Endothelial cell of umbilical vein (primary cell): ENCODE measurements at regions not wholly inside any gene's neighbourhood (a gene's known extent, or its start where the extent isn't known, plus 50 kb on each side); places are given as distances from the start of the nearest gene placed in this dataset.

Experiments used
- BruUV-seq: library from RNA; stranded (reverse); fragments of 400-500 nt; replicated peaks from 2 replicates; lab custom pipeline; 2021; lab: Mats Ljungman, UMichigan
- CTCF ChIA-PET: fragments of 300-600, 350-600 bp; sonication (Branson Sonifier 250); formaldehyde crosslinking; loops from one replicate; lab custom pipeline; 2021; ENCODE audit warnings: antibody characterized with exemption, inconsistent platforms; lab: Charles Lee
- POLR2A ChIA-PET: fragments of 300-600, 350-600 bp; sonication (Branson Sonifier 250); formaldehyde crosslinking; loops from one replicate; lab custom pipeline; 2021; ENCODE audit warnings: antibody characterized with exemption, inconsistent platforms; lab: Charles Lee
- DNase-seq: peaks from one replicate; pipeline ENCODE4 v3.0.0-alpha.2; 2011; ENCODE audit warnings: low read depth, low spot score
- FAIRE-seq: peaks from 2 replicates; lab custom pipeline; 2011; peaks lifted over from hg19 to GRCh38; lab: Jason Lieb, UNC
- H2AFZ ChIP-seq: 2 replicates; pipeline ENCODE4 v1.6.0; 2012; ENCODE audit warnings: low read depth, low read length, control low read depth, inconsistent platforms
- H3K27ac ChIP-seq: 2 replicates; pipeline ENCODE4 v1.5.1; 2011; ENCODE audit warnings: low read depth, mild to moderate bottlenecking, control low read depth, low read length, moderate library complexity; ENCODE audit not compliant: insufficient read depth
- H3K27me3 ChIP-seq, 2 experiments: 2 replicates each; pipeline versions ENCODE4 v1.6.0 to v1.6.1; 2011; ENCODE audit warnings: low read length in 2 of 2, mixed read lengths in 1 of 2; ENCODE audit not compliant: control insufficient read depth in 2 of 2, insufficient read depth in 2 of 2
- H3K36me3 ChIP-seq, 2 experiments: 2 replicates in 1 of 2; 3 replicates in 1 of 2; pipeline ENCODE4 v1.5.1; 2011; ENCODE audit warnings: low read length in 2 of 2, mild to moderate bottlenecking in 1 of 2, moderate library complexity in 1 of 2; ENCODE audit not compliant: control insufficient read depth in 2 of 2, insufficient read depth in 2 of 2; ENCODE audit errors: extremely low read depth in 1 of 2
- H3K4me1 ChIP-seq: 3 replicates; pipeline ENCODE4 v1.5.1; 2011; ENCODE audit warnings: mild to moderate bottlenecking, low read length; ENCODE audit not compliant: control insufficient read depth, insufficient read depth; ENCODE audit errors: extremely low read depth
- H3K4me2 ChIP-seq: 2 replicates; pipeline ENCODE4 v1.6.1; 2011; ENCODE audit warnings: low read length, control low read depth, mixed read lengths; ENCODE audit not compliant: insufficient read depth
- H3K4me3 ChIP-seq, 3 experiments: fragments of 200-600 bp in 1 of 3; sonication (generic), shearing (Covaris generic) in 1 of 3; replicated peaks in 1 of 3; 2 replicates each; pipeline ENCODE4 v1.5.1; 2011 to 2016; ENCODE audit warnings: control low read depth in 3 of 3, low read length in 3 of 3, mild to moderate bottlenecking in 2 of 3, inconsistent platforms in 1 of 3, low read depth in 1 of 3, moderate library complexity in 1 of 3; ENCODE audit not compliant: insufficient read depth in 1 of 3
- H3K79me2 ChIP-seq: 2 replicates; pipeline ENCODE4 v1.6.0; 2012; ENCODE audit warnings: low read length, inconsistent platforms; ENCODE audit not compliant: control insufficient read depth, insufficient read depth
- H3K9ac ChIP-seq: replicated peaks from 2 replicates; pipeline ENCODE3; 2011; ENCODE audit warnings: low read length, control low read depth; ENCODE audit not compliant: insufficient read depth; ENCODE audit errors: extremely low read depth
- H3K9me1 ChIP-seq: replicated peaks from 3 replicates; pipeline ENCODE4 v1.6.0; 2011; ENCODE audit warnings: mild to moderate bottlenecking, low read length; ENCODE audit not compliant: control insufficient read depth, insufficient read depth; ENCODE audit errors: extremely low read depth
- H3K9me3 ChIP-seq: replicated peaks from 2 replicates; pipeline ENCODE4 v1.5.1; 2012; ENCODE audit warnings: low read length, inconsistent platforms; ENCODE audit not compliant: control insufficient read depth, insufficient read depth
- H4K20me1 ChIP-seq: replicated peaks from 2 replicates; pipeline ENCODE3; 2011; ENCODE audit warnings: mild to moderate bottlenecking, low read length; ENCODE audit not compliant: control insufficient read depth, insufficient read depth; ENCODE audit errors: extremely low read depth
- CTCF ChIP-seq, 2 donors: IDR thresholded peaks; 1 replicate in 1 of 2; 2 replicates in 1 of 2; pipeline ENCODE4 v1.5.1; 2011; ENCODE audit warnings: low read length in 2 of 2, mild to moderate bottlenecking in 2 of 2, moderate library complexity in 2 of 2, control low read depth in 1 of 2, inconsistent platforms in 1 of 2, low read depth in 1 of 2; ENCODE audit not compliant: insufficient read depth in 1 of 2; ENCODE audit errors: extremely low read depth in 1 of 2
- EZH2 ChIP-seq: IDR thresholded peaks from 2 replicates; pipeline ENCODE4 v1.6.1; 2012; ENCODE audit warnings: borderline replicate concordance, low read depth, mild to moderate bottlenecking, moderate library complexity, low read length, inconsistent platforms; ENCODE audit not compliant: severe bottlenecking
- FOS ChIP-seq: IDR thresholded peaks from 2 replicates; pipeline ENCODE4 v1.6.1; 2011; ENCODE audit warnings: mild to moderate bottlenecking, low read length, moderate library complexity, borderline replicate concordance; ENCODE audit not compliant: insufficient read depth
- GATA2 ChIP-seq: IDR thresholded peaks from 2 replicates; pipeline ENCODE4 v1.7.0; 2011; ENCODE audit warnings: low read depth, mild to moderate bottlenecking, moderate library complexity, mixed read lengths, low read length; ENCODE audit not compliant: insufficient read length, insufficient read depth
- JUN ChIP-seq: IDR thresholded peaks from 2 replicates; pipeline ENCODE4 v1.6.1; 2011; ENCODE audit warnings: borderline replicate concordance, low read depth; ENCODE audit not compliant: insufficient read length, insufficient read depth
- MAX ChIP-seq: IDR thresholded peaks from 2 replicates; pipeline ENCODE4 v1.6.1; 2011; ENCODE audit not compliant: insufficient read depth, insufficient read length
- MYC ChIP-seq: IDR thresholded peaks from one replicate; pipeline ENCODE4 v1.6.1; 2011; ENCODE audit warnings: mild to moderate bottlenecking, low read depth, low read length
- POLR2A ChIP-seq: IDR thresholded peaks from 2 replicates; pipeline ENCODE4 v1.6.1; 2012; ENCODE audit warnings: low read depth, mild to moderate bottlenecking, control low read depth, low read length
- POLR2AphosphoS5 ChIP-seq: IDR thresholded peaks from 2 replicates; pipeline ENCODE4 v1.6.1; 2012; ENCODE audit warnings: low read depth, mild to moderate bottlenecking, control low read depth, low read length, moderate library complexity; ENCODE audit not compliant: insufficient read depth
- dilution Hi-C: fragments of 300-500 bp; cut with MboI; formaldehyde crosslinking; loops from one replicate; pipeline ENCODE4 v1.15.0; 2019; ENCODE audit warnings: low sequenced_read_pairs; ENCODE audit not compliant: extremely low pct_ligation_motif_present
- intact Hi-C: fragments of 100-400 bp; cut with micrococcal nuclease; formaldehyde crosslinking; loops from one replicate; pipeline ENCODE4 v1.10.0; 2022

- Histone ChIP-seq H4K20me1 (no peaks in the 10 kb centered on the region), H3K27ac (no peak overlapping the region), H3K4me2 (no peak overlapping the region), H3K36me3 (no peaks in the 10 kb centered on the region), H3K9me3 (no peaks in the 10 kb centered on the region), H3K79me2 (no peaks in the 10 kb centered on the region), H3K27me3 (no peaks in the 10 kb centered on the region), H2AFZ (no peak overlapping the region), H3K9ac (no peak overlapping the region), H3K4me1 (peaks cover 3% of the 10 kb centered on the region), H3K4me3 (no peak overlapping the region), H3K9me1 (no peaks in the 10 kb centered on the region)
- intact Hi-C loops: no loop called here
- TF ChIP-seq MYC: no peak
- no peak for TF ChIP-seq JUN
- TF ChIP-seq CTCF (IDR thresholded peaks at IDR 0.05; ENCODE audit: extremely low read depth in 1 of 2, insufficient read depth in 1 of 2, low read depth in 1 of 2, low read length in 2 of 2): no peak
- TF ChIP-seq EZH2: no peak
- TF ChIP-seq POLR2AphosphoS5: no peak
- TF ChIP-seq MAX: no peak
- no peak for TF ChIP-seq FOS
- no peak for TF ChIP-seq POLR2A
- no peak for TF ChIP-seq GATA2
- FAIRE-seq (no peak), DNase-seq (no peak)
- dilution Hi-C loops: no loop called here
- CTCF ChIA-PET: no interaction called here
- no TSS peak for BruUV-seq
- POLR2A ChIA-PET: no interaction called here
These were observed 384.3 kb downstream of the MCTP2 start for GRCh38 chr15:94615688-94616087.
